Neural progenitor cell (in vitro differentiated cells): ENCODE measurements at regions not wholly inside any gene's neighbourhood (a gene's known extent, or its start where the extent isn't known, plus 50 kb on each side); places are given as distances from the start of the nearest gene placed in this dataset.

Experiments
- EZH2phosphoT487 ChIP-seq: fragments of 200-600 bp; sonication (generic); IDR thresholded peaks from 2 replicates; pipeline ENCODE4 v1.6.1; 2017; ENCODE audit warnings: antibody characterized with exemption
- TF ChIP-seq, protein P1 (sequence below): fragments of 200-600 bp; sonication (generic); IDR thresholded peaks from 2 replicates; pipeline ENCODE4 v1.5.1; 2017; ENCODE audit warnings: antibody characterized with exemption, mild to moderate bottlenecking

DNA sequence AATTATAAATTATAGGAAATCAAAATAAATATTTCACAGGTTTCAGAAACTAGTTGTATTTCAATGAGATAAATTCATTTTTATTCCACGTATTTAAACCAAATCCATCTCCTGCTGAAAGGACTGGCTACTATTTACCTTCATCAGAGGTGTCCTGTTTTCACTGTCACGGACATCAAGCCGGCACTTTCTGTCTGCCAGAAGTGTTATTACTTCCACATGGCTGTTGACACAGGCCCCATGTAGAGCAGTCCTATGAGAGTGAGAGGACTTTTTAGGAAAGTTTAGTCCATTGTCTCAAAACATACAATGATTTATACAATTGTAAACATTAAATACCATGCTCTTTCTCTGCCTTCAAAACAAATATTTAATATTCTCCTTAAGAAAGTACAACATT lies 100.4 kb upstream of the ACBD5 start:
- TF ChIP-seq, protein P1, sequence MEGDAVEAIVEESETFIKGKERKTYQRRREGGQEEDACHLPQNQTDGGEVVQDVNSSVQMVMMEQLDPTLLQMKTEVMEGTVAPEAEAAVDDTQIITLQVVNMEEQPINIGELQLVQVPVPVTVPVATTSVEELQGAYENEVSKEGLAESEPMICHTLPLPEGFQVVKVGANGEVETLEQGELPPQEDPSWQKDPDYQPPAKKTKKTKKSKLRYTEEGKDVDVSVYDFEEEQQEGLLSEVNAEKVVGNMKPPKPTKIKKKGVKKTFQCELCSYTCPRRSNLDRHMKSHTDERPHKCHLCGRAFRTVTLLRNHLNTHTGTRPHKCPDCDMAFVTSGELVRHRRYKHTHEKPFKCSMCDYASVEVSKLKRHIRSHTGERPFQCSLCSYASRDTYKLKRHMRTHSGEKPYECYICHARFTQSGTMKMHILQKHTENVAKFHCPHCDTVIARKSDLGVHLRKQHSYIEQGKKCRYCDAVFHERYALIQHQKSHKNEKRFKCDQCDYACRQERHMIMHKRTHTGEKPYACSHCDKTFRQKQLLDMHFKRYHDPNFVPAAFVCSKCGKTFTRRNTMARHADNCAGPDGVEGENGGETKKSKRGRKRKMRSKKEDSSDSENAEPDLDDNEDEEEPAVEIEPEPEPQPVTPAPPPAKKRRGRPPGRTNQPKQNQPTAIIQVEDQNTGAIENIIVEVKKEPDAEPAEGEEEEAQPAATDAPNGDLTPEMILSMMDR, result no peak
- no peak for TF ChIP-seq EZH2phosphoT487
